ENCODE measurements at regions not wholly inside any gene's neighbourhood (a gene's known extent, or its start where the extent isn't known, plus 50 kb on each side); places are given as distances from the start of the nearest gene placed in this dataset.
A peak's percentile ranks its signal among the peaks of the same experiment; 100 is the strongest.

GRCh38 chr11:115718106-115718505 lies 213.9 kb upstream of the CADM1 start:
- Histone ChIP-seq H3K36me3 (replicated peaks in 1 of 2; ENCODE audit: insufficient read depth in 1 of 2, low read depth in 2 of 2) (no peaks in the 10 kb centered on the region), H3K9me3 (no peaks in the 10 kb centered on the region), H3K27me3 (no peaks in the 10 kb centered on the region), H3K27ac (no peak overlapping the region), H3K4me1 (no peaks in the 10 kb centered on the region), H3K4me3 (no peak overlapping the region)
- 43 to 52% methylated on average over 6 of the region's 6 CpGs for WGBS, 2 donors
- DNase-seq (no peak), ATAC-seq (no peak)
- TF ChIP-seq POLR2A (IDR thresholded peaks at IDR 0.05) (no peak), CTCF (IDR thresholded peaks at IDR 0.05) (no peak)
- intact Hi-C loops (cut with DNase I), result no loop called here

DNA sequence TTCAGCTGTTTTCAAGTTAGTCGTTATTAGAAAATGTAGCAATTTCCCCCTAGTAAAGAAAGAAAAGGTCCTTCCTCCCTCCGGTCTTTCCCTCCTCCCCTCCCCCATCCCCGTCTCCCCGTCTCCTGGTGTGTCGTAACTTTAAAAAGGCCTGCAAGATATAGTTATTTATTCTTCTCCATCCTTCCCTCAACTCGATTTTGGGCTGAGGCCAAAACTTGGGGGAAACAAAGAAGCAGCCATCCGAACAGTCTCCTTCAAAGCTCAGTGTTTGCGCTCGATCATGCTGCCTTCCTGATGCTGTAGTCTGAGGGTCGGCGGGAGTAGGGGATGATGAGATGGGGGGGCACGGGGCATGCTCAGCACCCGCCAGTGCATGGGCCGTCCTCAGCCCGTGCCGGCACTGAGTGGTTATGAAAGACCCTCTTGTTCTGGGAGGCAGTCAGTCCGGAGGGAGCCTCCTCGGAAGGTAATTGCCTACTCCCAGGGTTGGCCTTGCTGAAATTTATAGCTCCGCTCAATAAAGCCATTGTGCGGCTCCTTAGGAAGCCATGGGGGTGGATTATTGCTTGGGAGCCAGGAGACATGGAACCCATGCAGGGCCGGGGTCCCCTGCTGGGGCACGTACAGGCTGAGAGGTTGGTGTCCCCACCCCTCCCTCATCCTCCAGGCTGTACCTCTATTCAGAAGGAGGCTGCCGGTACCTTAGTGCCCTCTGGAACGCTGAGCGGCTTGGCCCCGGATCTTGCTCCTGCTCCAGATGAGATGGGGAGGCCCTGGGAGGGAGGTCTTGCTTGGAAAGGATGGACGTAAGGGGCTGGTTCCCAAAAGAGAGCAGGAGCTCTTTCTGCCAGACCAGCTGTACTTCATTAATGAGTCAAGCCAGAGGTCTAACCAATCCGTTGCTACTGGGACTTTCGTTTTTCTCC lies 212.7 kb upstream of the CADM1 start:
- no peak overlapping the region for H3K27ac ChIP-seq
- peak in 1 of 4 donors; percentile 49 for DNase-seq
- H3K4me3 ChIP-seq, result no peak overlapping the region

DNA sequence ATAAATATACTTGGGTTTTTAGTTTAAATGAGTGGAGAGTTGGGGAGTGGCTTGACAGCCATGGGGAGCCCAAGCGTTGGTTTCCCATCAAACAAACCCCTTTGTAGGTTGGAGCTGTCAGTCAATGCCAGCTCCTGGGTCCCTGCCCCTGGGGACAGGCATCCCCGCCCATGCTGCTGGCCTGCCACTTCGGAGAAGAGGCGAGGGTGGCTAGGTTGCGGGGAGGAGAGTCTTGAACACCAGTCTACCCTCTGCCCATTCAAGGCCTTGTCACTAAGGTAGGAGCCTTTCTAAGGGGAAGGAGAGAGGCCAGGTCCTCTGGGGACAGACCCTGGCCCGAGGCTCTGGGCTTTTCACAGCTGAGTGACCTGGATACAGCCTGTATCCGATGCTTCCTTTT lies 211.9 kb upstream of the CADM1 start:
- DNase-seq, result no peak
- H3K27ac ChIP-seq, result no peak overlapping the region
- H3K4me3 ChIP-seq, result no peak overlapping the region
- WGBS, 2 donors, result 61 to 66% methylated on average over 5 to 7 of the region's 7 CpGs
- ATAC-seq, result no peak
- intact Hi-C loops (cut with DNase I), result no loop called here
- no peaks in the 10 kb centered on the region for H3K36me3 ChIP-seq (replicated peaks in 1 of 2; ENCODE audit: insufficient read depth in 1 of 2, low read depth in 2 of 2)
- no peaks in the 10 kb centered on the region for H3K27me3 ChIP-seq
- no peaks in the 10 kb centered on the region for H3K9me3 ChIP-seq
- no peaks in the 10 kb centered on the region for H3K4me1 ChIP-seq
- no peak for TF ChIP-seq CTCF (IDR thresholded peaks at IDR 0.05)
- no peak for TF ChIP-seq POLR2A (IDR thresholded peaks at IDR 0.05)

More for the DNA sequence above, 212.7 kb upstream of the CADM1 start:
- TF ChIP-seq CTCF (IDR thresholded peaks at IDR 0.05), result no peak
- 37 to 40% methylated on average over 19 to 29 of the region's 29 CpGs for WGBS, 2 donors
- Histone ChIP-seq H3K4me1 (no peaks in the 10 kb centered on the region), H3K9me3 (no peaks in the 10 kb centered on the region), H3K36me3 (replicated peaks in 1 of 2; ENCODE audit: insufficient read depth in 1 of 2, low read depth in 2 of 2) (no peaks in the 10 kb centered on the region), H3K27me3 (no peaks in the 10 kb centered on the region)
- no peak for ATAC-seq
- intact Hi-C loops (cut with DNase I), result no loop called here

- 50 to 53% methylated on average over 3 of the region's 3 CpGs for WGBS, 2 donors
- Histone ChIP-seq H3K9me3 (no peaks in the 10 kb centered on the region), H3K4me1 (no peaks in the 10 kb centered on the region), H3K27ac (no peak overlapping the region), H3K4me3 (no peak overlapping the region), H3K36me3 (replicated peaks in 1 of 2; ENCODE audit: insufficient read depth in 1 of 2, low read depth in 2 of 2) (no peaks in the 10 kb centered on the region), H3K27me3 (no peaks in the 10 kb centered on the region)
- ATAC-seq (no peak), DNase-seq (no peak)
- no peak for TF ChIP-seq POLR2A (IDR thresholded peaks at IDR 0.05)
- no peak for TF ChIP-seq CTCF (IDR thresholded peaks at IDR 0.05)
- intact Hi-C loops (cut with DNase I), result no loop called here
These were observed 211.1 kb upstream of the CADM1 start for GRCh38 chr11:115715251-115715770.

GRCh38 chr11:115712296-115712695 lies 208.1 kb upstream of the CADM1 start:
- ATAC-seq (no peak), DNase-seq (no peak)
- Histone ChIP-seq H3K27ac (no peak overlapping the region), H3K27me3 (no peaks in the 10 kb centered on the region), H3K36me3 (replicated peaks in 1 of 2; ENCODE audit: insufficient read depth in 1 of 2, low read depth in 2 of 2) (no peaks in the 10 kb centered on the region), H3K4me1 (no peaks in the 10 kb centered on the region), H3K4me3 (no peak overlapping the region), H3K9me3 (no peaks in the 10 kb centered on the region)
- intact Hi-C loops (cut with DNase I), result no loop called here
- TF ChIP-seq POLR2A (IDR thresholded peaks at IDR 0.05), result no peak
